SK-N-SH treated with all-trans-retinoic acid at 6 μM for 48 hours (cell line): ENCODE measurements at regions not wholly inside any gene's neighbourhood (a gene's known extent, or its start where the extent isn't known, plus 50 kb on each side); places are given as distances from the start of the nearest gene placed in this dataset.

Source experiments
- ATAC-seq: fragments of 200-7000 bp; cut with Tn5 transposase; 3 replicates; pipeline ENCODE4 v1.9.1; 2020; ENCODE audit warnings: mild to moderate bottlenecking, moderate library complexity
- ARNTL ChIP-seq: fragments of 450-650 bp; formaldehyde crosslinking; IDR thresholded peaks from 2 replicates; pipeline ENCODE4 v1.5.0; 2020; ENCODE audit warnings: low read depth, mild to moderate bottlenecking, moderate library complexity, borderline replicate concordance
- BACH2 ChIP-seq: fragments of 250-450 bp; sonication (Bioruptor Pico); IDR thresholded peaks from 2 replicates; pipeline ENCODE4 v1.9.0; 2021; ENCODE audit warnings: mild to moderate bottlenecking, borderline replicate concordance
- CSRNP3 ChIP-seq: fragments of 250-450 bp; sonication (Bioruptor Pico); IDR thresholded peaks from 2 replicates; pipeline ENCODE4 v1.5.1; 2021; ENCODE audit warnings: mild to moderate bottlenecking, moderate library complexity
- ESRRG ChIP-seq: fragments of 250-450 bp; sonication (Bioruptor Pico); IDR thresholded peaks from 2 replicates; pipeline ENCODE4 v1.6.1; 2021; ENCODE audit warnings: mild to moderate bottlenecking
- GLIS3 ChIP-seq: fragments of 250-450 bp; sonication (Bioruptor Pico); IDR thresholded peaks from 2 replicates; pipeline ENCODE4 v1.5.0; 2020; ENCODE audit warnings: mild to moderate bottlenecking, moderate library complexity
- PPARA ChIP-seq: fragments of 250-450 bp; sonication (Bioruptor Pico); IDR thresholded peaks from 2 replicates; pipeline ENCODE4 v1.5.0; 2020; ENCODE audit warnings: mild to moderate bottlenecking, borderline replicate concordance
- TCF4 ChIP-seq: fragments of 250-450 bp; sonication (Bioruptor Pico); IDR thresholded peaks from 2 replicates; pipeline ENCODE4 v1.8.0; 2021; ENCODE audit warnings: mild to moderate bottlenecking, moderate library complexity, borderline replicate concordance
- ZFP3 ChIP-seq: fragments of 250-450 bp; sonication (Bioruptor Pico); IDR thresholded peaks from 2 replicates; pipeline ENCODE4 v1.5.0; 2020; ENCODE audit warnings: mild to moderate bottlenecking, moderate library complexity
- ZNF565 ChIP-seq: fragments of 450-650 bp; formaldehyde crosslinking; conservative IDR thresholded peaks from 2 replicates; pipeline ENCODE4 v1.5.0; 2020; ENCODE audit warnings: low read depth, mild to moderate bottlenecking, moderate library complexity
- ZNF70 ChIP-seq: fragments of 450-650 bp; formaldehyde crosslinking; IDR thresholded peaks from 2 replicates; pipeline ENCODE4 v1.5.0; 2020; ENCODE audit warnings: mild to moderate bottlenecking, moderate library complexity
- ZNF8 ChIP-seq: fragments of 450-650 bp; formaldehyde crosslinking; IDR thresholded peaks from 2 replicates; pipeline ENCODE4 v1.5.0; 2020; ENCODE audit warnings: mild to moderate bottlenecking, moderate library complexity
- TF ChIP-seq, protein P1 (sequence below): fragments of 250-450 bp; sonication (Bioruptor Pico); IDR thresholded peaks from 2 replicates; pipeline ENCODE4 v1.8.0; 2020; ENCODE audit warnings: mild to moderate bottlenecking, moderate library complexity, borderline replicate concordance
- TF ChIP-seq, protein P2 (sequence below): fragments of 250-450 bp; sonication (Bioruptor Pico); IDR thresholded peaks from 2 replicates; pipeline ENCODE4 v1.5.0; 2020; ENCODE audit warnings: mild to moderate bottlenecking, moderate library complexity
- TF ChIP-seq, protein P3 (sequence below): fragments of 250-450 bp; sonication (Bioruptor Pico); IDR thresholded peaks from 2 replicates; pipeline ENCODE4 v1.5.1; 2020; ENCODE audit warnings: low read depth, mild to moderate bottlenecking, moderate library complexity

GRCh38 chrX:39996536-39996935 lies 101.2 kb downstream of the BCOR start (continued):
- no peak for TF ChIP-seq BACH2
- TF ChIP-seq, protein P1, sequence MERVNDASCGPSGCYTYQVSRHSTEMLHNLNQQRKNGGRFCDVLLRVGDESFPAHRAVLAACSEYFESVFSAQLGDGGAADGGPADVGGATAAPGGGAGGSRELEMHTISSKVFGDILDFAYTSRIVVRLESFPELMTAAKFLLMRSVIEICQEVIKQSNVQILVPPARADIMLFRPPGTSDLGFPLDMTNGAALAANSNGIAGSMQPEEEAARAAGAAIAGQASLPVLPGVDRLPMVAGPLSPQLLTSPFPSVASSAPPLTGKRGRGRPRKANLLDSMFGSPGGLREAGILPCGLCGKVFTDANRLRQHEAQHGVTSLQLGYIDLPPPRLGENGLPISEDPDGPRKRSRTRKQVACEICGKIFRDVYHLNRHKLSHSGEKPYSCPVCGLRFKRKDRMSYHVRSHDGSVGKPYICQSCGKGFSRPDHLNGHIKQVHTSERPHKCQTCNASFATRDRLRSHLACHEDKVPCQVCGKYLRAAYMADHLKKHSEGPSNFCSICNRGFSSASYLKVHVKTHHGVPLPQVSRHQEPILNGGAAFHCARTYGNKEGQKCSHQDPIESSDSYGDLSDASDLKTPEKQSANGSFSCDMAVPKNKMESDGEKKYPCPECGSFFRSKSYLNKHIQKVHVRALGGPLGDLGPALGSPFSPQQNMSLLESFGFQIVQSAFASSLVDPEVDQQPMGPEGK (CRISPR knock-in tag): no peak
- TF ChIP-seq GLIS3: no peak
- no peak for TF ChIP-seq ARNTL
- TF ChIP-seq TCF4 (CRISPR knock-in tag): no peak

DNA sequence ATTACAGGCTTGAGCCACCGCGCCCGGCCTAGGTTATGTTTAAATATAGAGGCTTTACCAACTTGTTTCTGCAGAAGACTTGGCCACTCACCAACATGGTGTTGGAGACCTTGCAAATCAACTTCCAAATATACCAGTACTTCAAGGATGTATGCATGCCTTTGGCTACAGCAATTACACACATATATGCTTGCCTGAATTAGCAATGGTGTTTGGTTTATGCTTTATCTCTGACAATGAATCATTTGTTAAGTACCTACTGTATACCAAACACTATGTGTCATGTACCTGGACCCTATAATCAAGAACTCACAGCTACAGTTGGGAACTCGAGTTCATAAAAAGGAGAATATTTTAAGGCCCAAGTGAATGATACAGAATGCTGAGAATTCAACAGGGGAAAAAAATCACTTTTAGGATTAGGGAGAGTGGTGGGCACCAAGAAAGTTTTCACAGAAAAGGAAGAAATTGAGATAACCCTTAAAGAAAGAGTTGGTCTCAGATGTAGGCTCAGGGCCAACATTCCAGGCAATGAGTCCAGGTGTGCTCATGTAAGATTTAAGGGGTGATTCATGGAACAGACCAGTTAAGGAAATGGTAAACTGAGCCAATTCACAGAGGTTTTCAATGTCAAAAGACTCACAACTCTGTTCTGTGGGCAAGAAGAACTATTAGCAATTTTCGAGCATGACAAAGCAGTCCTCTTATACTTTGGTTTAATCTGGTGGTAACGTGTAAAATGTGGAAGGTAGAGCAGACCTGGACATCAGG lies 98.9 kb downstream of the BCOR start:
- no peak for ATAC-seq
- no peak for TF ChIP-seq ZFP3 (CRISPR knock-in tag)
- no peak for TF ChIP-seq CSRNP3
- TF ChIP-seq, protein P2, sequence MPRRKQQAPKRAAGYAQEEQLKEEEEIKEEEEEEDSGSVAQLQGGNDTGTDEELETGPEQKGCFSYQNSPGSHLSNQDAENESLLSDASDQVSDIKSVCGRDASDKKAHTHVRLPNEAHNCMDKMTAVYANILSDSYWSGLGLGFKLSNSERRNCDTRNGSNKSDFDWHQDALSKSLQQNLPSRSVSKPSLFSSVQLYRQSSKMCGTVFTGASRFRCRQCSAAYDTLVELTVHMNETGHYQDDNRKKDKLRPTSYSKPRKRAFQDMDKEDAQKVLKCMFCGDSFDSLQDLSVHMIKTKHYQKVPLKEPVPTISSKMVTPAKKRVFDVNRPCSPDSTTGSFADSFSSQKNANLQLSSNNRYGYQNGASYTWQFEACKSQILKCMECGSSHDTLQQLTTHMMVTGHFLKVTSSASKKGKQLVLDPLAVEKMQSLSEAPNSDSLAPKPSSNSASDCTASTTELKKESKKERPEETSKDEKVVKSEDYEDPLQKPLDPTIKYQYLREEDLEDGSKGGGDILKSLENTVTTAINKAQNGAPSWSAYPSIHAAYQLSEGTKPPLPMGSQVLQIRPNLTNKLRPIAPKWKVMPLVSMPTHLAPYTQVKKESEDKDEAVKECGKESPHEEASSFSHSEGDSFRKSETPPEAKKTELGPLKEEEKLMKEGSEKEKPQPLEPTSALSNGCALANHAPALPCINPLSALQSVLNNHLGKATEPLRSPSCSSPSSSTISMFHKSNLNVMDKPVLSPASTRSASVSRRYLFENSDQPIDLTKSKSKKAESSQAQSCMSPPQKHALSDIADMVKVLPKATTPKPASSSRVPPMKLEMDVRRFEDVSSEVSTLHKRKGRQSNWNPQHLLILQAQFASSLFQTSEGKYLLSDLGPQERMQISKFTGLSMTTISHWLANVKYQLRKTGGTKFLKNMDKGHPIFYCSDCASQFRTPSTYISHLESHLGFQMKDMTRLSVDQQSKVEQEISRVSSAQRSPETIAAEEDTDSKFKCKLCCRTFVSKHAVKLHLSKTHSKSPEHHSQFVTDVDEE (CRISPR knock-in tag): no peak
- no peak for TF ChIP-seq ZNF70
- TF ChIP-seq, protein P3, sequence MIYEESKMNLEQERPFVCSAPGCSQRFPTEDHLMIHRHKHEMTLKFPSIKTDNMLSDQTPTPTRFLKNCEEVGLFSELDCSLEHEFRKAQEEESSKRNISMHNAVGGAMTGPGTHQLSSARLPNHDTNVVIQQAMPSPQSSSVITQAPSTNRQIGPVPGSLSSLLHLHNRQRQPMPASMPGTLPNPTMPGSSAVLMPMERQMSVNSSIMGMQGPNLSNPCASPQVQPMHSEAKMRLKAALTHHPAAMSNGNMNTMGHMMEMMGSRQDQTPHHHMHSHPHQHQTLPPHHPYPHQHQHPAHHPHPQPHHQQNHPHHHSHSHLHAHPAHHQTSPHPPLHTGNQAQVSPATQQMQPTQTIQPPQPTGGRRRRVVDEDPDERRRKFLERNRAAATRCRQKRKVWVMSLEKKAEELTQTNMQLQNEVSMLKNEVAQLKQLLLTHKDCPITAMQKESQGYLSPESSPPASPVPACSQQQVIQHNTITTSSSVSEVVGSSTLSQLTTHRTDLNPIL: no peak
- TF ChIP-seq ZNF8 (CRISPR knock-in tag): no peak
- no peak for TF ChIP-seq ZNF565
- no peak for TF ChIP-seq ESRRG (CRISPR knock-in tag)
- TF ChIP-seq PPARA (CRISPR knock-in tag): no peak
